Sciatic nerve (tissue), 2 donors: ENCODE measurements at regions not wholly inside any gene's neighbourhood (a gene's known extent, or its start where the extent isn't known, plus 50 kb on each side); places are given as distances from the start of the nearest gene placed in this dataset.

Source experiments
- ATAC-seq: fragments of 200-7000 bp; cut with Tn5 transposase; one replicate; pipeline ENCODE4 v1.9.1; 2020; ENCODE audit warnings: mild to moderate bottlenecking, moderate library complexity
- DNase-seq: peaks from one replicate; pipeline ENCODE4 v3.0.0-alpha.2; 2020; ENCODE audit warnings: low spot score
- intact Hi-C: fragments of 100-400 bp; cut with DNase I; formaldehyde crosslinking; loops from one replicate; pipeline ENCODE4 v1.14.2; 2022
- donor health status: DM: no; HTN: no; CAD: no.
- donor health status: DM: no; HTN: no; CAD: no.

GRCh38 chr2:156647377-156648010 lies 211.3 kb downstream of the GPD2 start:
- DNase-seq (no peak), ATAC-seq (no peak)
- intact Hi-C loops, result no loop called here

GRCh38 chr2:156648522-156648921 lies 212.3 kb downstream of the GPD2 start:
- intact Hi-C loops, result no loop called here

DNA sequence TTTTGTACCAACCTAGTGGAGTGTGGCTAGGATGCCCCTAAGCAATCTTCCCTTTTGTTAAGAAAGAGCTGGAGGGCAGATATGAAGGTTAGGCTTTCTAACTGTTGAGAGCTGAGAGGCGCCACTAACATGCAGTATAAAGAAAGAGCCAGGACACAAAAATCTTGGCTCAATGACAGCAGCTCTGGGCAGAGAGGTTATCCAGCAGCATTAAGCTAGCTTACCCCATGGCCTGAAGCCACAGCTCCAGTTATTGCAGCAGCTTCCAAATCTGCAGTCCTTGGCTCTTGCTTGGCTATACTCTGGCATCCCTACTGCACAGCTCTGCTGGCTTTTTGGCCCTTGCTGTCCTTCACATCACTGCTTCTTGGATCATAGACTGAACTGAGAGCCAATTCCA lies 213.4 kb downstream of the GPD2 start:
- peak; percentile 61 for DNase-seq

More at GRCh38 chr2:156648522-156648921, 212.3 kb downstream of the GPD2 start:
- DNase-seq, result no peak
- ATAC-seq, result no peak

GRCh38 chr2:156652691-156653090 lies 216.5 kb downstream of the GPD2 start:
- ATAC-seq (no peak), DNase-seq (no peak)
- intact Hi-C loops, result no loop called here

More for the DNA sequence above, 213.4 kb downstream of the GPD2 start:
- peak; percentile 92 for ATAC-seq
- intact Hi-C loops, result no loop called here

GRCh38 chr2:156653675-156654074 lies 217.5 kb downstream of the GPD2 start:
- ATAC-seq (no peak), DNase-seq (no peak)
- intact Hi-C loops, result no loop called here

- peak; percentile 32 for ATAC-seq
Observed at GRCh38 chr2:156657809-156658208, 221.6 kb downstream of the GPD2 start.

GRCh38 chr2:156659694-156660093 lies 223.5 kb downstream of the GPD2 start:
- DNase-seq (no peak), ATAC-seq (no peak)
- intact Hi-C loops, result no loop called here

More at GRCh38 chr2:156657809-156658208, 221.6 kb downstream of the GPD2 start:
- DNase-seq, result no peak
- intact Hi-C loops, result no loop called here

- DNase-seq, result no peak
- no peak for ATAC-seq
- intact Hi-C loops, result no loop called here
Observed at GRCh38 chr2:156663757-156664409, 227.7 kb downstream of the GPD2 start.

DNA sequence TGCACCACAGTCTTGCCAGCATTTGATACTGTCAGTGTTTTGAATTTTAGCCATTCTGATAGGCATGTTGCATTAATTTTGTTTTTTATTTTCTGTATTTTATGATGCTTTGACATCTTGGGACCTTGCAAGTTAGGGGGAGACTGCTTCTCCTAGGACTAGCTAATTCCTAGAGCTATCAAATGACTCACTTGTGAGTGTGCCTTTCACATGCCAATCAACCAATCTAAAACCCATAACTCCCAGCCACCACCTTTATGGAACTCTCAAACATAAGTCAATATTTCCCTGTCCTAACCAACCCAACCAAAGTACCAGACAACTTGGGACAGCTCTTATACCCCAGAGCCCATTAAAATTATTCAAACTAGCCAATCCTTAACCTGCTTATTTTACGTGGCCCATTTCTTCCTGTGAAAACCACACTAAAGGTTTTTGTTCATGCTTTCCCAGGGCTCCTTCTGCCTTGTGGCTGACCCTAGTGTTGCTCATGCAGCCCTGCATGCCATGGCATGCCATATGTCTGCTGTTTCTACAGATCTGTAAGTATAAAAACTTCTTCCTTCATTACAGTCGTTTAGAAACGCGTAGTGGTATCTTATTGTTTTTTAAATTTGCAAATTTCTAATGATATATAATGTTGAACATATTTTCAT lies 230.1 kb downstream of the GPD2 start:
- ATAC-seq (no peak), DNase-seq (no peak)

DNA sequence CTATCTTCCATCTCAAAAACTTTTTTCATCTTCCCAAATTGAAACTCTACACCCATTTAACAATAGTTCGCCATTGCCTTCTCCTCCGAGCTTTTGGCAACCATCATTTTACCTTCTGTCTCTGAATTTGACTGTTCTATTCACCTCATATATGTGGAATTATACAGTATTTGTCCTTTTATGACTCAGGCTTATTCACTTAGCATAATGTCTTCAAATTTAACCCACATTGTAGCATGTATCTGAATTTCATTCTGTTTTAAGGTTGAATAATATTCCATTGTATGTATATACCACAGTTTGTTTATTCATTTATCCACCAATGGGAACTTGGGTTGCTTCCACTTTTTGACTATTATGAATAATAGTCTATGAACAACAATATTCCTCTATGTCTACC lies 233.9 kb downstream of the GPD2 start:
- DNase-seq (no peak), ATAC-seq (no peak)
- intact Hi-C loops, result no loop called here

More for the DNA sequence above, 230.1 kb downstream of the GPD2 start:
- intact Hi-C loops, result no loop called here

- intact Hi-C loops, result no loop called here
- no peak for ATAC-seq
- DNase-seq, result no peak
Observed at GRCh38 chr2:156671706-156672361, 235.7 kb downstream of the GPD2 start.

GRCh38 chr2:156672556-156673332 lies 236.6 kb downstream of the GPD2 start:
- ATAC-seq (no peak), DNase-seq (no peak)
- intact Hi-C loops, result no loop called here

- no peak for DNase-seq
- intact Hi-C loops, result no loop called here
- no peak for ATAC-seq
Observed at GRCh38 chr2:156673333-156673615, 237.1 kb downstream of the GPD2 start.

DNA sequence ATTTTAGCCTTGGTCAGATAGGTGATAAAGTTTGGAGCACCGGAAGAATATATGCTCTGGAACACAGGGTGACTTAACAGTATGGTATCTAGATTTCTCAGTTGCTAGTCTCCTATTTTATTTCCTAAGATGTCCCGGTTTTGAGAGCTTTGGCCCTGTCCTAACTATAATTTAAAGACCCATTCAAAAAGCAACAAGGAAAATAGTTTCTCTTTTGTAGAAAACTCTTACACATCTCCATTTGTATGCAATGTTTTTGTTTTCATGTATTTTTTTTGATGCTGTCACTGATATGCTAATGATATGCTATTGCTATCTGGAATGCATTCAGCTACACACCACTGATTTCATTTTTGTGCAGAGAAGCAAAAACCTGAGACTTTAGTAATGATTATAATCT lies 237.8 kb downstream of the GPD2 start:
- ATAC-seq (no peak), DNase-seq (no peak)
- intact Hi-C loops, result no loop called here

DNA sequence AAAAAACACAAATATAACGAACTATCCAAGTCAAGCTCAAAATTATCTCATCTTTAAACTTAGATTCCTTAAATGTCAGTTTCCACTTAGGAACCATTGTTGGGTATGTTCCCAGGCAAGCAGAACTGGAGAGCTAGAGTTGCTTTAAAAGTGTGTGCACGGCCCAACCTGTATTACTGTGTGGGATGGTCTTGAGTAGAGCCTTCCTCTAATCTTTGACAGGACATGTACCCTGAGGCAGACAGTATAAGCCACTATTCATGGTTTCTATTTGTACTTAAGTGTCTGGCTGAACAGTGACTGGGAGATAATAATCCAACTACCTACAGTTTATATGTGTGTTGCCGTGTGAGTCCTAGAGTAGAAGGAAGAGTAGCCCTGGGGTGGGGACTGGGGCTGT lies 239.7 kb downstream of the GPD2 start:
- no peak for ATAC-seq
- no peak for DNase-seq
- intact Hi-C loops, result no loop called here

DNA sequence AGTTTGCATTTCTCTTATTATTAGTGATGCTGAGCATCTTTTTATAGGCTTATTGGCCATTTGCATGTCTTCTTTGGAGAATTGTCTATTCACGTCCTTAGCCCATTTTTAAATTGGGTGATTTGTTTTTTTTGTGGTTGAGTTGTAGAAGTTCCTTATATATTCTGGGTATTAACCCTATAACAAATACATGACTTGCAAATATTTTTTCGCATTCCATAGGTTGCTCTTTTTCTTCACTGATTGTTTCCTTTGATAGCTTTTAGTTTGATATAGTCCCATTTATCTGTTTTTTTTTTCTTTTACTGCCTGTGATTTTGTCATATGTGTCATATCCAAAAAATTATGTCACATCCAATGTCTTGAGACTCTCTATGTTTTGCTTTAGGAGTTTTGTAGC lies 243.6 kb downstream of the GPD2 start:
- ATAC-seq, result no peak
- intact Hi-C loops, result no loop called here
- no peak for DNase-seq

GRCh38 chr2:156680266-156680665 lies 244.1 kb downstream of the GPD2 start:
- DNase-seq (no peak), ATAC-seq (no peak)
- intact Hi-C loops, result no loop called here

DNA sequence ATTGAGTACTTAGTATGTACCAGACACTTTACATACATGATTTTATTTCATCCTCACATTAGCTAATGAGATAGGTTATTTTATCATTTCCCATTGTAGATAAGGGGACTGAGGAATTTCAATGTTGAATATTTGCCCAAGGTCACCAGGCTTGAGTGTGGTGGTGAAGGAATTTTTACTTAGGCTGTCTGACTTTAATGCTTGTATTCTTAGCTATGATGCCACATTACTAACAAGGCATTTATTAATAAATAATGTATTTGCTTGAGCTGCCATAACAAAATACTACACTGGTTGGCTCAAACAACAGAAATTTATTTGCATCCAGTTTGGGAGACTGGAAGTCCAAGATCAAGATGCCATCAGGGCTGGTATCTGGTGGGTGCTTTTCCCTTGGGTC lies 250.9 kb downstream of the GPD2 start:
- no peak for ATAC-seq
- no peak for DNase-seq
- intact Hi-C loops, result no loop called here

DNA sequence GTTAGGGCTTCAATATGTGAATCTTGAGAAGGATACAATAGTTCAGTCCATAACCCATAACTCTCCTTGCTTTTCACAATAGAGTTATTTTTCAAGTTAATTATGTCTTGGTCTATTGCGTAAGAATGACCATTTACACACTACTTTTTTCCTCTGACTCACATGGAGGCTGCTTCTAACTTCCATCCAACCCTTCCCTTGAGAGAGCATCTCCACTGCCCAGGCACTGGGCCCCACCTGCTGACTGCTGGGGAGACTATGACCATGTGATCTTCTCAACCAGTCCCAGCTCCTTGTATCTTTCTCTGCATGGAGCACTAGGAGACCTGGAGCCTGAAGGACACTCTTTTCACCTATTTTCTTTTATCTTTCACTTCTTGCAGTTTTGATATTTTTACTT lies 251.5 kb downstream of the GPD2 start:
- intact Hi-C loops, result no loop called here
- DNase-seq (no peak), ATAC-seq (peak; percentile 96)
